HuH-7.5 (cell line): ENCODE measurements at regions not wholly inside any gene's neighbourhood (a gene's known extent, or its start where the extent isn't known, plus 50 kb on each side); places are given as distances from the start of the nearest gene placed in this dataset.
"Not testable (repeated sequence)": the region's sequence is repeated elsewhere in the genome, so short reads cannot be mapped to it uniquely, and the experiment has no call there.

ENCODE experiments used
- DNase-seq: peaks from one replicate; pipeline ENCODE4 v3.0.0; 2011; ENCODE audit warnings: low spot score

DNA sequence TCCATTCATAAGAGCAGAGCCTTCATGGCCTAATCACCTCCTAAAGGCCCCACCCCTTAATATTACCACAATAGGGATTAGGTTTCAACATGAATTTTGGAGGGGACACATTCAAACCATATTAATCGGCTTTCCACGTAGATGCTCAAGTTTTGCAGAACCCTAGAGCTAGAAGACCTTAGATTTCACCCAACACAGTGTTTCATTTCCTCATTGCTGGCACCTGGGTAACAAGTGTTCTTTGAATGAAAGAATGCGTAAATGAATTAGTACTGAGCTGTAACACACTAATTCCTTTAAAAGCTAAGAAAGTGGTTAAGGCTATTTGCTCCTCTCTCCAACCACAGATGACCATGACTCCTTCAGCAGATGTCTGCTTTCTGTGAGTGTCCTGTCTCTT, 252.5 kb downstream of the SMAD2 start:
- no peak for DNase-seq

DNA sequence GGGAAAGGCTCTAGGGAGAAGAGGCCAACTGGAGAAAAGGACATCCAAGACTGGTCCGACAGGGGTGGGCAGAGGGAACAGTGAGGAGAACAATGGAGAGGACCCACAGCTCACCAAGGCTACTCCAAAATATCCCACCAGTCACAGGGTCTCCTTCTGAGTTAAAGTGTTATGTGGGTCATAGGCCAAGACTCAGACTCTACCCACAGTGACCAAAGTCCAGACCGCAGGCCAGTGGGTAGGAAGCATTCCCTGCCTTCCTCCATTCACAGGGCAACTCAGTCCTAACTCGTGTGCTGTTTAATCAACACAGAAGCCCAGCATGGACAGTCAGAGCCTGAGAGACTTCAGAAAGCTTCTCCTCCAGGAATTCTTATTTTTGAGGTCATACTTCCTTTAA, 260.6 kb downstream of the SMAD2 start:
- DNase-seq, result no peak

DNA sequence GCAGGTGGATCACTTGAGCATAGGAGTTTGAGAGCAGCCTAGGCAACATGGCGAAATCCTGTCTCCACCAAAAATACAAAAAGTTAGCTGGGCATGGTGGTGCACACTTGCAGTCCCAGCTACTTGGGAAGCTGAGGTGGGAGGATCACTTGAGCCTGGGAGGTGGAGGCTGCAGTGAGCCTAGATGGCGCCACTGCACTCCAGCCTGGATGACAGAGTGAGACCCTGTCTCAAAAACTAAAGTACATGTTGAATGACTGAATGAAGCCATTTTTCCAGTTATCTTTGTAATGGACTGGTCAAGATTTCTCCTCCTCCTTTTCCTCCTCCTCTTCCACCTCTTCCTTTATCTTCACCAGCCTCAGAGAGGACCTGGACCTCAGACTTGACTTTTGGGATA, 272.0 kb downstream of the SMAD2 start:
- DNase-seq, result no peak

GRCh38 chr18:47654988-47655387, 275.5 kb downstream of the SMAD2 start:
- DNase-seq, result no peak

DNA sequence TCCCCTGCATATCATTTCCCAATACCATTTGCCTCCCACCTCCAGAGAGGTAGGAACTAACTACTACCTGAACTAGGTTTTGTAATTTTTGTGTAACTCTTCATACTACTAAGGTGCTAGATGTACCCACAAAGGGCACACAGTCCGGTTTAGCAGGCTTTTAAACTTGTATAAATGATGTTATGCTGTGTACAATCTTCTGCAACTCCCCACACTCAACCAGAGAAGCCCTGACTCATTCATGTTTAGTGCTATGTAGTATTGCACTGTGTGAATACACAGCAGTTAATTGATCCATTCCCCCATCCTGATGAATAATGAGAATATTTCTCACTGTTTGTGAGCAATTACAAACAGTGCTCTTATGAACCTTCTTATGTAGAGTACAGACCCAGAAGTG, 285.6 kb downstream of the SMAD2 start:
- no peak for DNase-seq

DNA sequence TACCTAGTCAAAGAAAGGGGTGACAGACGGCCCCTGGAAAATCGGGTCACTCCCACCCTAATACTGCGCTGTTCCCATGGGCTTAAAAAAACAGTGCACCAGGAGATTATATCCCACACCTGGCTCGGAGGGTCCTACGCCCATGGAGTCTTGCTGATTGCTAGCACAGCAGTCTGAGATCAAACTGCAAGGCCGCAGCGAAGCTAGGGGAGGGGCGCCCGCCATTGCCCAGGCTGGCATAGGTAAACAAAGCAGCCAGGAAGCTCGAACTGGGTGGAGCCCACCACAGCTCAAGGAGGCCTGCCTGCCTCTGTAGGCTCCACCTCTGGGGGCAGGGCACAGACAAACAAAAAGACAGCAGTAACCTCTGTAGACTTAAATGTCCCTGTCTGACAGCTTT, 292.9 kb downstream of the SMAD2 start:
- not testable (repeated sequence) for DNase-seq

DNA sequence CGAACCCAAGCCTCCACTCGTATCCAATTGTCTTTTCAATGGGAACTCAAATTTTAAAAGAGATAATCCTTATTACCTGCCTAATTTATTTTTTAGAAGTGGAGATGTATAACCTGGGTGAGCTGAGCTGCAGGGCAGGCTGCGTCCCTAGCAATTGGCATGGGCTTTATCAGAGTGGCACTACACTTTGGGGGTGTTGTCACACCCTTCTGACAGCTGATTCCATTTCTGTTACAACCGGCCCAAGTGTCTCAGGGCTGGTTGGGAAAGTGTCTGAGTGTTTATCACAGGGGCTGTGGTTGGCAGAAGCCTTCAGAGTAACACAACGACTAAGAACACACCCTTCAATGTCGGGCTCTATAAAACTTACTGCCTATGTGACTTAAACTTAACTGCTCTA, 295.0 kb downstream of the SMAD2 start:
- DNase-seq, result no peak

DNA sequence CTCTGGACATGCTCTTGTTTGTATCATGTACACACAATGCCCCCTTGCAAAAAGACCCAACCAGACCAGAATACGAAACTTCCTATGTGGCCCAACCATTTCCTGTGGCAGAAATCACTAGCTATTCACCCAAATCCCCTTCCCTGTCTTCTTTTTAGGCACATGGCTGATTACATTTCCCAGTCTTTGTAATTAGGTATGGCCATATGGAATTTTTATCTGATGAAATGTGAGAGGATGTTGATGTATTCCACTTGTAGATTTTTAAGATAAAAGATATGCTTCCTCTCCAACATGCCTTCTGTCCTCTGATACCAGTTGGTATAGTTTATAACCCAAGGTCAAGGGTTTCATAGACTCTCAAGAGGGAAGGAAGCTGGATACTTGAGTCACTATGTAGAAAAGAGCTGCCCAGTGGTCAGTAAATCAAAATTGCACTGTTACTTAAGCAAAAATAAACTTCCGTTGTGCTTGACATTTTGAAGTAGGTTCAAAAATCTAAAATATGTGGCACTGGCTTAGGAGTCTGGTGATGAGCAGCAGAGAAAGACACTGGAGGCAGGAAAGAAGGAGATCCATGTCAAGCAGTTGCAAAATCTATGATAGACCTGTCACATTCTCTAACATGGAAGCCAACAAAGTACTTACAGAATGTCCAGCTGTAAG, 297.4 kb downstream of the SMAD2 start:
- no peak for DNase-seq

DNA sequence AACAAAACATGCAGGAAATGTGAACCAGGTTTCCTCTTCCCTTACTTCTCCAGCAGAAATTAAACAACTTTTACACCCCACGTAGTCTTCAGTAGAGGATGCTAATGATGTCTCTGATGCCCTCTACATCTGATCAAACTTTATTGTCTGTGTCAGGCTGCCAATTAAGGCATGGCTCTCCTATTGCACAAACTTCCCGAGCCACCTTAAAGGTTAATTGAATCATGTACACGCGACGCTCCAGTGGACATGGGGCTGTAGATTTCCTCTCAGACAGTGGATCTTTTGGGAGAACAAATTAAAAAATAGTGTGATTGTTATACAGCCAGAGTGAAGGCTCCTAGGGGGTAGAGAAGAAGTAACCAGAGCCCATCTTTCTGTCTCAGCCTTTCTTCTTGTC, 301.6 kb downstream of the SMAD2 start:
- DNase-seq, result no peak

DNA sequence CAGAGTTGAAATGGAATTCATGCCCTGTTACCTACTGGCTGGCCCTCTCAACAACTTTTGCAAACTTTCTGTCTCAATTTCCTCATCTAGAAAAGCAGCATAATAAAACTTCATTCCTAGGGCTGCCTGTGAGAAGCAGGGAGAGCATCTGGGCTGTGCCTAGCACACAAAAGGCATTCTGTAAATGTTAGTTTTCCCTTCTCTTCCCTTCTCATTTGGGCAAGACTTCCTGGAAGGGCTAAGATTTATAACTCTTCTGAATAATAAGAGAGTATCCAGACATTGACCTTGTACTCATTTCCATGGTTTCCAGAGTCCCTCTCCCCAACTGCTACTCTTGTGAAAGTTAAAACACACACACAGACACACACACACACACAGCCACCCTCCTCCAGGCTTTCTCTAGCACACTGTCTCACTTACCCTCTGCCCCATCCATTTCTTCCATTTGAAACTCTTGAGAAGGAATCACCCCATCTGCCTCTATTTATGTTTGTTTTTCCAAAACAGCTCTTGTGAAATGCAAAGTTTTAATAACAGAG, 302.1 kb downstream of the SMAD2 start:
- no peak for DNase-seq

GRCh38 chr18:47627030-47627429, 303.4 kb downstream of the SMAD2 start:
- DNase-seq, result no peak

DNA sequence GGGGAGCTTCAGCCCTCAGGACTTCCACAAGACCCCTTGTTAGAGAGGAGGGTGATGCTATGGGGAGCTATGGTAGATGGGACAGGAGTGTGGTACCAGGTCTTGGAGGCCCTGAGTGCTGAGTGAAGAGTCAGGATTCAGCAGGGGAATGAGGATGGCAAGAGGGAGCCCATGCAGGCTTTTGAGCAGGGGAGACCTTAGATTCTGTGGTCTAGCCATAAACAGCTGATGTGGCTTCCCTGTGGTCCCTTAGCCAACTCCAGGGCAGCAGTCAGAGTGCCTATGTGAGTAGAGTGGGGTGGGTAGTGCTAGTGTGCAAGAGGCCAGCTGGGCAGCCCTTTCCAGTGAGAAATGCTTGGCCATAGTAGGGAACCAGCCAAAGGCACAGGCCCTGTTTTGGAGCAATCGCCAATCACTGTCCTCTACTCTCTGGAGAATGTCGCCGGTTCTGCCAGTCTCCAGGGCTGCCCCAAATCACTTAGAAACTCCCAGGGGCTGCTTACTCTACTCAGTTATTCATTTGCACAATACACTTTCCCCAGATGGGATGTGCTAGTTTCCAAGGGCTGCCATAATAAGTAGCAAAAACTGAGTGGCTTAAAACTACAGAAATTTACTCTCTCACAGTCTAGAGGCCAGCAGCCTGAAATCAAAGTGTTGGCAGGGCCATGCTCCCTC, 310.5 kb downstream of the SMAD2 start:
- DNase-seq, result no peak

GRCh38 chr18:47618758-47619157, 311.7 kb downstream of the SMAD2 start:
- DNase-seq, result no peak

- no peak for DNase-seq
Measured at GRCh38 chr18:47615043-47615442, 315.4 kb downstream of the SMAD2 start.

DNA sequence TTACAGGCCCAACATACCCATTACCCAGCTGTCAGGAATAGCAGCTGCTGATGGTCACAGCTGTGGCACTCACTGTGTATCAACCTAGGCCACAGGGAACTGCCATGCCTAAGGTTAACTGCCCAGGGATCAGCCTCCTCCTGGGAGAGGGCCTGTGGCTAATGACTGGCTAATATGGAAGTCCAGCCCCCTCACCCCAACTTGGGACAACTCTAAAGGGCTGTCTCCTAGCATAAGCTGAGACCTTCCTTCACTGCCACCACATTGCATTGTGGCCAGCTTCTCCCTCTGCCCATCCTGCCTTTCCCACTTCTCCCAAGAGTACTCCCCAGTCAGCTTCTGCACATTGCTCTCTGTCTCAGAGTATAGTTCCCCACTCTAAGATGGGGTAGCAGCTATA, 316.5 kb downstream of the SMAD2 start:
- no peak for DNase-seq

DNA sequence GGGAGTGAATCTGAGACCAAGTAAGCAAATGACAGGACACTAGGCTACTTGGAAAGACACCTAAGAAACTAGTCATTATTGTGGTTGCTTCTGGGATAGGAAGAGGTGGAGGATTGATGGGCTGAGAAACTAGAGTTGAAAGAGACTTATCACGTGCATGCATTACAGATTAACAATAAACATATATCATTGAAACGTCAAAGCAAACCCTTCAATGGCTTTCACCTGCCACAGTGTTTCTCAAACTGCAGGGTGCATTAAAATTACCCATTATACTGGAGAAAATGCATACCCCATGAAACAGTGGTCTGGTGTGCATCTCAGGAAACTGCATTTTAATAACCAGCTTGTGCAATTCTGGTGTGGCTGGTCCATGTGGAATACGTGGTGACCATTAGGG, 318.8 kb downstream of the SMAD2 start:
- DNase-seq, result no peak

DNA sequence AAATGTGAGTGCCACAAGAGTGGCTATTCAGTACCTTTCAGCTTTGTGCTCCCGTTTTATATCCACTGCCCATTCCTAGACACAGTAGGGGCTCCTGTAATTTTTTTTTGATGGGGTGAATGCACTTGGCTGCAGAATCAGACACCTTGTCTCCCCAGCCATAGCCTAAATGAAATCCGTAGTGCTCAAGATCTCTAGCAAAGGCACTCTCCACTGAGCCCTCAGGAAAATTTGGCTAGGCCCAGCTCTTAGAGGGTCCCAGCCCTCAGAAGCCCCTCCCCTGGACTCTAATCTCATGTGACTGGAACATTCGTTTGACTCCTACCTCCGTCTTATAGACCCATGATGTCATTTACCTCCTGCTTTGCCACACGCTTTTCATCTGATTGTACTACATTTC, 323.9 kb downstream of the SMAD2 start:
- DNase-seq, result no peak

DNA sequence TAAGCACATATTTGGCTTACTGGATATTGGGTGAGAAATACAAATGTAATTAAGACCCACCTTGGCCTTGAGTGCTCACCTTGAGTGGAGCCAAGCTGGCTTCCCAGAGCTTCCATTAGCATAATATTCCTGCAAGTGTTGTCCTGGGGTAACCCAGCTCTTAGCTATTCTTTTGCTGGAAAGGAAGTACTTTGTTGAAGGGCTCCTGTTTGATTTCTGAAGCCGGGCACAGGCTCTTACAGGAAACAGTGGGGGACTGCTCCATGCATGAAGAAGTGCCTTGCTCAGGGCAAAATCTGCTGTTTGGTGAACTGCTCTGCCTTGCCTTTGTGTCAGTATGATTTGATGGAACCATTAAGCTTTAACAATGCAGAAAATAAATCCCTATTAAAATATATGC, 325.4 kb downstream of the SMAD2 start:
- no peak for DNase-seq

DNA sequence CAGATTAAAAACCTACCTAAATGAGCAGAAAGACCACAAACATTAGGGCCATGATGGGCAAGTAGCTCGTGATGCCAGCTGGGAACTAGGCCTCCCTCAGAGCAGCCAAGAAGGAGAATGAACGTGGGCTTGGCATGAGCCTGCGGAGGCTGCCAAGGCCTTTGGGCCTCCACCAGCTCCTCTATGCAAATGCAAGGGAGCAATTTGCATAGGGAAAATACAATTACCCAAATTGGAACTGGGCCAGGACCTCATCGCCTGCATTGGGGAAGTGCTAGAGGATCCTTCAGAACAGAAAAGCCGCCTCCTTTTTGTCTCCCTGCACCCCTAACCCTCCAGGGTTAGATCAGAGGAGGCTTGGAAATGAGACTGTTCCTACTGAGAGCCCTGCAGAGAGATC, 326.4 kb downstream of the SMAD2 start:
- no peak for DNase-seq

DNA sequence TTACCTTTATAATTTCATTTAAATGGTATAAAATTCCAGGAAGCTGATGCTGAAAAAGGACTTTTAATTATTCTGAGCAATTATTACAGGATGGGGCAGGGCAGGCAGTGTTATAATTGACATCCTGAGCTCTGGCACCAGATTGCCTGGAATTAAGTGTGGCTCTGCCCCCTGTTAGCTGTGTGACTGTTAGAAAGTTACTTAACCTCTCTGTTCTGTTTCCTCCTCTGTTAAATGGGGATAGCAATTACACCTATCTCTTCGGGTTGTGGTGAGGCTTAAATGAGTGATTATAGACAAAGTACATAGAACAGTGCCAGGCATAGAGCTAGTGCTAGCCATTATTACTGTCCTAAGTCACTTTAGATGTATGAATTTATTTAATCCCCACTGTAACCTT, 327.3 kb downstream of the SMAD2 start:
- DNase-seq, result no peak

- DNase-seq, result no peak
Measured at GRCh38 chr18:47602273-47602897, 328.1 kb downstream of the SMAD2 start.

DNA sequence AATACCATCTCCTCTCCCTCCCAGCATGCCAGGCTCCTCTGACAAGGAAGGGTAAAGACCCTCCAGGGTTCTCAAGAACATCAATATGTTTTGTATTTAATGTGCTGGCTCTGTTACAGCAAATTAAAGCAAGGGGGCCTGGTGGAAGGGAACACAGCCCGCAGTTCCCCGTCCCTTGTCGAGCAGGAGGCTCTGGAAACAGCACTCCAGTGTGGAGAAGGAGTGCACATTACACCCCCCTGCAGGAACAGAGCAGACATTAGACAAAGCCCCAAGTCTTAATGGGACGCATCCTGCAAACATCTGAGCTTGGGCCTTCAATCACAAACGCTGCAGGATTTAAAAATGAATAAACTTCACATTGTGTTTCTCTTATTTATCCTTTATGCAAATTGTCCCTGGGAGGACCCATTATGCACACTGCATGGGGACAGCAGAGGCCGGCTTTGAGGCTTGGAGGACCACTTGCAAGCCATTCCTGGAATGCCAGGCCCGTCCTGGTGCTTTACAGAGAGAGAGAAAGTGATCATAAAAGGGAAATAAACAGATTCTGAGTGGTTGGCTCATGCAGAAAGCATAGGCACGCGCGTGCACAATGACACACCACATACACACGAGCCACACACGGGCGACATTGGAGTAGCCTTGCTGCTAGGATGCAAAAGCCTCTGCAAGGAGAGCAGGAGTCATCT, 328.7 kb downstream of the SMAD2 start:
- no peak for DNase-seq
